Kidney epithelial cell (primary cell): ENCODE measurements at regions not wholly inside any gene's neighbourhood (a gene's known extent, or its start where the extent isn't known, plus 50 kb on each side); places are given as distances from the start of the nearest gene placed in this dataset.
"Not testable (repeated sequence)": the region's sequence is repeated elsewhere in the genome, so short reads cannot be mapped to it uniquely, and the experiment has no call there.

Experiments
- DNase-seq: peaks from one replicate; pipeline ENCODE4 v3.0.0-alpha.2; 2010; ENCODE audit warnings: low read depth
- H3K27me3 ChIP-seq: 2 replicates; pipeline ENCODE4 v1.6.0; 2011; ENCODE audit warnings: low read length; ENCODE audit not compliant: control insufficient read depth, insufficient read depth
- H3K36me3 ChIP-seq: 2 replicates; pipeline ENCODE4 v1.5.1; 2011; ENCODE audit warnings: low read length; ENCODE audit not compliant: control insufficient read depth, insufficient read depth
- H3K4me3 ChIP-seq: 2 replicates; pipeline ENCODE4 v1.5.1; 2011; ENCODE audit warnings: low read depth, mild to moderate bottlenecking, control low read depth, low read length
- TF ChIP-seq, protein P1 (sequence below): IDR thresholded peaks from 2 replicates; pipeline ENCODE4 v1.5.1; 2011; ENCODE audit warnings: mild to moderate bottlenecking, moderate library complexity, low read length, control low read depth, inconsistent platforms; ENCODE audit not compliant: insufficient read depth, poor library complexity, severe bottlenecking

DNA sequence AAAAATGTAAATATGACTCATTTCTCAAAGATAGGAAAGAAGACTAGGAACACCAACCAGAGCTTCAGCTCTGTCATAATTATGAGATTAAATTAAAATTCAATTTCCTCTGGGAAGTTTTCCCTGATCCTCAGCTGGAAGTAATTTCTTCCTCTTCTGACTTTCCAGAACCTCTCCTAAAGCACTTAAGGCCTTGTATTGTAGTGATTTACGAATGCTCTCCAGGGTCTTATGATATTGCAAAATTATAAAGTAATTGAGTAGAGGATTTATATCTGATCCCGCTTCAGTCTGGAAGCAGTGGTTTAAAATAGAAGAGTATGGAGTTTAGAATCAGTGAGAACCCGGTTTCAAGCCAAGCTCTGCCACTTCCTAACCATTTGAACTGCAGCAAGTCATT lies 279.8 kb downstream of the ZPLD1 start:
- H3K27me3 ChIP-seq = no peaks in the 10 kb centered on the region
- H3K36me3 ChIP-seq = no peaks in the 10 kb centered on the region
- no peak overlapping the region for H3K4me3 ChIP-seq
- TF ChIP-seq, protein P1, sequence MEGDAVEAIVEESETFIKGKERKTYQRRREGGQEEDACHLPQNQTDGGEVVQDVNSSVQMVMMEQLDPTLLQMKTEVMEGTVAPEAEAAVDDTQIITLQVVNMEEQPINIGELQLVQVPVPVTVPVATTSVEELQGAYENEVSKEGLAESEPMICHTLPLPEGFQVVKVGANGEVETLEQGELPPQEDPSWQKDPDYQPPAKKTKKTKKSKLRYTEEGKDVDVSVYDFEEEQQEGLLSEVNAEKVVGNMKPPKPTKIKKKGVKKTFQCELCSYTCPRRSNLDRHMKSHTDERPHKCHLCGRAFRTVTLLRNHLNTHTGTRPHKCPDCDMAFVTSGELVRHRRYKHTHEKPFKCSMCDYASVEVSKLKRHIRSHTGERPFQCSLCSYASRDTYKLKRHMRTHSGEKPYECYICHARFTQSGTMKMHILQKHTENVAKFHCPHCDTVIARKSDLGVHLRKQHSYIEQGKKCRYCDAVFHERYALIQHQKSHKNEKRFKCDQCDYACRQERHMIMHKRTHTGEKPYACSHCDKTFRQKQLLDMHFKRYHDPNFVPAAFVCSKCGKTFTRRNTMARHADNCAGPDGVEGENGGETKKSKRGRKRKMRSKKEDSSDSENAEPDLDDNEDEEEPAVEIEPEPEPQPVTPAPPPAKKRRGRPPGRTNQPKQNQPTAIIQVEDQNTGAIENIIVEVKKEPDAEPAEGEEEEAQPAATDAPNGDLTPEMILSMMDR = no peak
- DNase-seq = no peak

DNA sequence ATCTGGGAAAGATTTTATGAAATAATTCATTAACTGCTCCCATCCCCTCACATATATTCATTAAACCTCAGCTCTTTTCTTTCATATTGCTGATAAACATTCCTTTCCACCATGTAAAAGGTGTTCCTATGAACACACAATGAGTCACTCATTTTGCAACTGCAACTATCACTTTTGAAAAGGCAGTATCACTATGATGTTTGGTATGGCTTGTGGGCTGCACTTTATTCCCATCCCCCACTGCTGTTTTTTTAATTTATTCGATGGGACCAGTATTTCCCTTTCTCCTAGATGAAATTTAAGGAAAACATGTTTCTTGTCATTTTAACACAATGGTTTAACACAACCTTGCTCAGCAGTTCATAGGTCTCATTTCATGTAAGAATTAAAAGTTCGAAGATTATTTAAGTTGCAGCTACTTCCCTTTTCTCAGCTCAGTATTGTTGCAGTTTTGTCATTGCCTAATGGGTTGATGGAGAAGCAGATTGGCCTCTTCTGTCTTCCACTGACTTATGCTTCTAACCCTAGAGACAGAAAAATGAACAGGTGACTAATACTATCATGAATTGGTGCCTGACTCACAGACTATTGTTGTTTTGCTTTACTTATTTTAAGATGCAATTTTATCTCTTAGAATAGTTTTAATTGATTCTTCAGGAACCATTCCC lies 280.3 kb downstream of the ZPLD1 start:
- DNase-seq = no peak
- H3K4me3 ChIP-seq = no peak overlapping the region
- H3K36me3 ChIP-seq = no peaks in the 10 kb centered on the region
- H3K27me3 ChIP-seq = no peaks in the 10 kb centered on the region
- TF ChIP-seq, protein P1 = no peak

DNA sequence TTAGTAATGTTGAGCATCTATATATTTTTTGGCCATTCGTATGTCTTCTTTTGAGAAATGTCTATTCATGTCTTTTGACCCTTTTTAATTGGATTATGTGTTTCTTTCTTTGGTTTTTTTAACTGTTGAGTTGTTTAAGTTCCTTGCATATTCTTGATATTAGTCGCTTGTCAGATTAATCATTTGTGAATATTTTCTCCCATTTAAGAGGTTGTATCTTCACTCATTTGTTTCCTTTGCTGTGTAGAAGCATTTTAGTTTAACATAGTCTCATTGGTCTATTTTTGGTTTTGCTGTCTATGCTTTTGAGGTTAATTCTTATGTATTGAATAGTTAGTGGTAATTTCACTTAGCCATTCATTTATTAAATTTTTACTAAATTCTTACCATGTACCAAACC lies 283.8 kb downstream of the ZPLD1 start:
- Histone ChIP-seq H3K36me3 (no peaks in the 10 kb centered on the region), H3K27me3 (no peaks in the 10 kb centered on the region), H3K4me3 (no peak overlapping the region)
- TF ChIP-seq, protein P1 = no peak
- DNase-seq = no peak

DNA sequence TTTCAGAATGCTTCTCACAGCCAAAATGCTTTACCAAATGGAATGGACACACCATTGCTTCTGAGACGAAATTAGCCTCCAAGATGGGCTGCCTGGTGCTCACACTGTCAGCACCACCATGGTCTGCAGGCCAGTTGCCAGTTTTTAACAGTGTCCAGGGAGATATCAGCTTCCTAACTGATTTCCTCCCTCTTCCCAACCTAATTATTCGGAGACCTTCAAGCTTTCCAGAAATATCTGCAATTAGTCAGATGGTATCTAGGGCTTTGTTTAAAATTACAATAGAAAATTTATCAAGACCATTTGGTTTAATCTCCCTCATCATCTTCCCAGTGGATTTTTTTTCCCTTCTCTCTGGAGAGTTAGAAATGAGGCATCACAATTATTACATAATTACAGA lies 287.5 kb downstream of the ZPLD1 start:
- H3K27me3 ChIP-seq = no peaks in the 10 kb centered on the region
- no peak overlapping the region for H3K4me3 ChIP-seq
- TF ChIP-seq, protein P1 = no peak
- no peaks in the 10 kb centered on the region for H3K36me3 ChIP-seq
- no peak for DNase-seq

DNA sequence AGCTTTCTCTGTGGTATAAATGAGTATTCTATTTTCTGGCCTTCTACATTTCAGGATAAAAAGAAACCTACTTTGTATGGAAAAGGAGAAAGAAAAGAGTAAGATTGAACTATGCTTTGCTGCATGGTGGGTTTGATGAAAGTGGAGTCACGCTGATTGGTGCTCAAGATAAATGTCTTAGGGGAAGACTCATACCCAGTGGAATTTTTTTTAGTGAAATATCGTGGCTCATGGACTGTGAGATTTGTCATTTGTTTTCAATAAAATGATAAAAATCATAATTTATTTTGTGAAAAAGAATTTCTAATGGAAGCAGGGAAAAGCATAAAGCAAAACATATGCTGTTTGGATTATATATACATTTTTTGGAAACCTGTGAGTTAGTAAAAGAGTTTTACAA lies 292.5 kb downstream of the ZPLD1 start:
- no peak overlapping the region for H3K4me3 ChIP-seq
- H3K27me3 ChIP-seq = no peaks in the 10 kb centered on the region
- TF ChIP-seq, protein P1 = no peak
- no peak for DNase-seq
- H3K36me3 ChIP-seq = no peaks in the 10 kb centered on the region

DNA sequence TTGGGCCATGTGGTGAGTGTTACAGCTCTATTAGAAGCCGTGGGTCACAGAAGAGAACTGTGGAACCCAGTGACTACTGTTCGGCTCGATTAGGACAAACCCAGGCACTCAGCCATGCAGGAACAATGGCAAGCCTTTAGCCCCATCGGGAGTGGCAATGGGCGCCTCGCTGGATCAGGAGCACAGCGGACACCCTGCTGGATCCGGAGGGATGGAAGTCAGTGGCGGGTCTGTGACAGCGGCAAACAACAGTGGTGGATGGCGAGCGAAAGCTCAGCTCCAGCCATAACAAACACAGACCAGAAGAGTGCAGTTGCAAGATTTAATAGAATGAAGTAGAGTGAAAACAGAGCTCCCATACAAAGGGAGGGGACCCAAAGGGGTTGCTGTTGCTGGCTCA lies 297.8 kb downstream of the ZPLD1 start:
- H3K27me3 ChIP-seq, H3K4me3 ChIP-seq, H3K36me3 ChIP-seq, DNase-seq: not testable (repeated sequence)
